Parathyroid adenoma (tissue), 2 donors: ENCODE measurements at regions not wholly inside any gene's neighbourhood (a gene's known extent, or its start where the extent isn't known, plus 50 kb on each side); places are given as distances from the start of the nearest gene placed in this dataset.

Source experiments
- H2AFZ ChIP-seq: fragments of 300-600 bp; sonication (generic); one replicate; pipeline ENCODE4 v1.7.0; 2017; ENCODE audit warnings: antibody characterized with exemption, mild to moderate bottlenecking
- H3K27ac ChIP-seq: fragments of 300-600 bp; sonication (generic); one replicate; pipeline ENCODE4 v1.7.0; 2017
- H3K27me3 ChIP-seq: fragments of 300-600 bp; sonication (generic); one replicate; pipeline ENCODE4 v1.7.0; 2017; ENCODE audit warnings: low read length; ENCODE audit not compliant: control insufficient read depth, insufficient read depth
- H3K36me3 ChIP-seq: fragments of 300-600 bp; sonication (generic); one replicate; pipeline ENCODE4 v1.7.0; 2017; ENCODE audit warnings: low read length; ENCODE audit not compliant: control insufficient read depth, insufficient read depth
- H3K4me1 ChIP-seq: fragments of 300-600 bp; sonication (generic); one replicate; pipeline ENCODE4 v1.7.0; 2017; ENCODE audit warnings: control low read depth
- H3K4me2 ChIP-seq: fragments of 300-600 bp; sonication (generic); one replicate; pipeline ENCODE4 v1.7.0; 2017; ENCODE audit warnings: low read length
- H3K4me3 ChIP-seq: fragments of 300-600 bp; sonication (generic); one replicate; pipeline ENCODE4 v1.7.0; 2017; ENCODE audit warnings: low read depth, low read length
- H3K79me2 ChIP-seq: fragments of 300-600 bp; sonication (generic); one replicate; pipeline ENCODE4 v1.7.0; 2017; ENCODE audit warnings: control low read depth
- H3K9ac ChIP-seq: fragments of 300-600 bp; sonication (generic); one replicate; pipeline ENCODE4 v1.7.0; 2017; ENCODE audit warnings: mild to moderate bottlenecking
- H3K9me3 ChIP-seq: fragments of 300-600 bp; sonication (generic); one replicate; pipeline ENCODE4 v1.7.0; 2017; ENCODE audit warnings: low read length; ENCODE audit not compliant: control insufficient read depth
- TF ChIP-seq, protein P1 (sequence below): fragments of 300-600 bp; sonication (generic); IDR thresholded peaks from one replicate; pipeline ENCODE4 v1.7.0; 2017; ENCODE audit warnings: antibody characterized with exemption, mild to moderate bottlenecking
- donor health status: primary hyperparathyroidism.

GRCh38 chr15:95869920-95870319 is 460.6 kb upstream of the NR2F2 start:
- Histone ChIP-seq H3K36me3 (no peaks in the 10 kb centered on the region), H3K79me2 (no peaks in the 10 kb centered on the region), H3K9ac (no peak overlapping the region), H3K9me3 (no peaks in the 10 kb centered on the region), H3K4me3 (no peak overlapping the region), H3K27me3 (no peaks in the 10 kb centered on the region), H3K4me2 (no peak overlapping the region), H3K4me1 (no peaks in the 10 kb centered on the region), H2AFZ (no peak overlapping the region), H3K27ac (no peak overlapping the region)
- TF ChIP-seq, protein P1, sequence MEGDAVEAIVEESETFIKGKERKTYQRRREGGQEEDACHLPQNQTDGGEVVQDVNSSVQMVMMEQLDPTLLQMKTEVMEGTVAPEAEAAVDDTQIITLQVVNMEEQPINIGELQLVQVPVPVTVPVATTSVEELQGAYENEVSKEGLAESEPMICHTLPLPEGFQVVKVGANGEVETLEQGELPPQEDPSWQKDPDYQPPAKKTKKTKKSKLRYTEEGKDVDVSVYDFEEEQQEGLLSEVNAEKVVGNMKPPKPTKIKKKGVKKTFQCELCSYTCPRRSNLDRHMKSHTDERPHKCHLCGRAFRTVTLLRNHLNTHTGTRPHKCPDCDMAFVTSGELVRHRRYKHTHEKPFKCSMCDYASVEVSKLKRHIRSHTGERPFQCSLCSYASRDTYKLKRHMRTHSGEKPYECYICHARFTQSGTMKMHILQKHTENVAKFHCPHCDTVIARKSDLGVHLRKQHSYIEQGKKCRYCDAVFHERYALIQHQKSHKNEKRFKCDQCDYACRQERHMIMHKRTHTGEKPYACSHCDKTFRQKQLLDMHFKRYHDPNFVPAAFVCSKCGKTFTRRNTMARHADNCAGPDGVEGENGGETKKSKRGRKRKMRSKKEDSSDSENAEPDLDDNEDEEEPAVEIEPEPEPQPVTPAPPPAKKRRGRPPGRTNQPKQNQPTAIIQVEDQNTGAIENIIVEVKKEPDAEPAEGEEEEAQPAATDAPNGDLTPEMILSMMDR: no peak

DNA sequence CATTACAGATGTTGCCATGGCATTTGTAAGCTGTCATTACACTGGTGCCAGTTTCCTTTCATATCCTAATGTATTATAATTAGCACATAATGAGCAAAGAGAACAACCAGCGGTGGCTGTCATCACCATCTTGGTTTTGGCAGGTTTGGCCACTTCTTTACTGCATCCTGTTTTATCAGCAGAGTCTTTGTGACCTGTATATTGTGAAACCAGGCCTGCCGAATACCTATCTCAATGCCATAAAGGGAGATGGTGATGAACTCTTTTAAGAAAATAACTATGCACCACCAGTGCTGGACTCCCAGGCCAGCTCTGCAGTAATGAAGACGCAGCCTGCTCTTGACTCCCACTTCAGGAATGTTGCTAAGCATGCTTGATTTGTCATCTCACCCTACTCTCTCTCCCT is 458.1 kb upstream of the NR2F2 start:
- TF ChIP-seq, protein P1: no peak
- H3K27ac ChIP-seq: no peak overlapping the region

DNA sequence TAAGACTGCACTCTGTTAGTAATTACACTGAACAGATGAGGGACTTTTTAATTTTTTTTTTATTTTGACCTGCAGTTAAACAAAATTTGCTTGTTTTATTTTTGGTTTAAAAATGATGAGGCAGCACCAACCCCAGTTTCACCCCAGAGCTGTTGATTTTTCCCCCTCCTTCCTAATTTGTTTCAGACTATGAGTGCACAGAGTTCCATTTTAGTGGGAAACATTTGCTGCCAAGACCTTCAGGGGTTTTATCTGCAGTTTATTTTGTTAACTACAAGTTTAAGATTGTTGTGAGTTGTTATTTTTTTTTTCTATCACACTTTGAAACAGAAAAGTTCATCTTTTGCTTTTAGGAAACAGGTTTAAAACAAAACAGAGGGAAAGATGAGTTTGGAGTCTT is 455.9 kb upstream of the NR2F2 start:
- Histone ChIP-seq H3K9me3 (no peaks in the 10 kb centered on the region), H3K9ac (no peak overlapping the region), H3K27ac (no peak overlapping the region), H3K79me2 (no peaks in the 10 kb centered on the region), H3K36me3 (no peaks in the 10 kb centered on the region), H3K4me2 (no peak overlapping the region), H3K4me3 (no peak overlapping the region), H3K27me3 (no peaks in the 10 kb centered on the region), H2AFZ (no peak overlapping the region), H3K4me1 (no peaks in the 10 kb centered on the region)
- TF ChIP-seq, protein P1: no peak

More for the DNA sequence above, 458.1 kb upstream of the NR2F2 start:
- Histone ChIP-seq H3K4me1 (no peaks in the 10 kb centered on the region), H3K9ac (no peak overlapping the region), H3K79me2 (no peaks in the 10 kb centered on the region), H3K36me3 (no peaks in the 10 kb centered on the region), H3K4me3 (no peak overlapping the region), H3K9me3 (no peaks in the 10 kb centered on the region), H2AFZ (no peak overlapping the region), H3K4me2 (no peak overlapping the region), H3K27me3 (no peaks in the 10 kb centered on the region)

DNA sequence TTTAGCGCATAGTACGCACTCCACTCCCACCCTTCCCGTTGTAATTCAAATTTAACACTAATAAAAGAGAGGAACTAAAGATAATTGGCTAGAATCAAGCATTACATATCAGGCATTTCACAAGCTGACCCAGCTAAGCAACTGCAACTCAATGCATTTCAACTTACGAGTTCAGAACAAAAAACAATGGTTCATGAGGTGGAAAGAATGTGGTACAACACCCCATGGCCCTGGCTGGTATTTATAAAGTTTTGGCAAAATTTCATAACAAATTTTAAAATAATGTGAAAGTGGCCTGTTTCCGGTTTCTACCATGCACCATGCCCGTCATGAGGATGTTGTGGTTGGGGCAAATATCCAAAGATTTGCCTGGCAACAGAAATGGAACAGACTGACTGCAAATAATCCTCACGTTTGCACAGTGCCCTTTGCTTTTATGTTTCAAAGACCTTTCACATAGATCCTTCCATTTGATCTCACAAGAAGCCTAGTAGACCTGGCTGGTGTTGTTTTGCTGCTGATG is 455.3 kb upstream of the NR2F2 start:
- no peak overlapping the region for H2AFZ ChIP-seq
- H3K27ac ChIP-seq: no peak overlapping the region
- no peaks in the 10 kb centered on the region for H3K79me2 ChIP-seq
- no peak overlapping the region for H3K9ac ChIP-seq
- H3K4me1 ChIP-seq: no peaks in the 10 kb centered on the region
- TF ChIP-seq, protein P1: no peak
- no peak overlapping the region for H3K4me3 ChIP-seq
- H3K36me3 ChIP-seq: no peaks in the 10 kb centered on the region
- H3K4me2 ChIP-seq: no peak overlapping the region
- no peaks in the 10 kb centered on the region for H3K9me3 ChIP-seq
- no peaks in the 10 kb centered on the region for H3K27me3 ChIP-seq

DNA sequence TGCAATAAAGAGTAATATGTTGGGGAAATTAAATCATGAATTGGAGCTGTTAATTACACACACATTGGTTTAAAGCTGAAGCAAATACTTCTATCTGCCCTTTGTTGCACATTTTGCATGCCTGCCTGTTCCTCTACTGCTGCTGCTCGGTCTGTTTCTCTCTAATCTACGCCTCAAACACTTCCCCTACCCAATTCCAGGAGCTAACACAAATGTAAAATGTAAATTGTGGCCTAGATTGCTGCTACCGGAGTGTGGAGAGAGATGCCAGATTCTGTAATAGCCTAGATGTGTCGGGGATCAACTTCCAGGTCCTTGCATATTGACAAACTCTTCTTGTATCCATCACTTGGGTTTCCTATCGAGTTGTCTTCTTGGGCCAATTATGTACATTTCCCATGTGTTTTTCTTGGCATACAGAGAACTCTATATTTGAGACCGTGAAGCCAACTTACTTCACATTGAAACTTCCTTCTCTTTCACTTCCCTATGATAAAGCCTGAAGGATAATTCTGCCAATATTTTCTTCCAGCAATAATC is 450.4 kb upstream of the NR2F2 start:
- Histone ChIP-seq H2AFZ (no peak overlapping the region), H3K36me3 (no peaks in the 10 kb centered on the region), H3K79me2 (no peaks in the 10 kb centered on the region), H3K27me3 (no peaks in the 10 kb centered on the region), H3K27ac (no peak overlapping the region), H3K4me3 (no peak overlapping the region), H3K9ac (no peak overlapping the region), H3K4me2 (no peak overlapping the region), H3K4me1 (no peaks in the 10 kb centered on the region), H3K9me3 (no peaks in the 10 kb centered on the region)
- TF ChIP-seq, protein P1: no peak
